GM12865 (cell line): ENCODE measurements at regions not wholly inside any gene's neighbourhood (a gene's known extent, or its start where the extent isn't known, plus 50 kb on each side); places are given as distances from the start of the nearest gene placed in this dataset.

ENCODE experiments used
- DNase-seq: peaks from one replicate; pipeline ENCODE4 v3.0.0; 2010; ENCODE audit warnings: low read depth
- H3K4me3 ChIP-seq: 2 replicates; pipeline ENCODE4 v1.5.1; 2011; ENCODE audit warnings: mild to moderate bottlenecking, low read depth, low read length, control low read depth
- TF ChIP-seq, protein P1 (sequence below): IDR thresholded peaks from 2 replicates; pipeline ENCODE4 v1.5.1; 2011; ENCODE audit warnings: low read length, control low read depth, low read depth, inconsistent platforms; ENCODE audit not compliant: insufficient read depth; ENCODE audit errors: missing control alignments

DNA sequence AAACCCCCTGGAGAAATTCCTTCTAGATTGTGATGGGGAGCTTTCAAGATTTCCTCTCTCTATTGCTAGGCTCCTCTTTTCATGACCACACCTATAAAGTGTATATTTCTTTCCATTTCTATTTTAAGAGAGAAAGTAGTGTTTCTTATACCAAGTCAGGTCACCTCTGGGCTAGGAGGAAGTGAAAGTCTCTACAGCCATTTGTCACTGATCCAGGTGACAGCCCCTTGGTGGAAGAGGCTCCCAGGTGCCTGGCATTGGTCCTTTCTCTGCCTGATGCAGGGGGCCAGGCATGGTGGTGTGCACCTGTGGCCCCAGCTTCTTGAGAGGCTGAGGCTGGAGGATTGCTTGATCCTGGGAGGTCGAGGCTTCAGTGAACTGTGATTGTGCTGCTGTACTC lies 64.7 kb downstream of the DHCR7 start:
- peak; percentile 68 for DNase-seq
- TF ChIP-seq, protein P1, sequence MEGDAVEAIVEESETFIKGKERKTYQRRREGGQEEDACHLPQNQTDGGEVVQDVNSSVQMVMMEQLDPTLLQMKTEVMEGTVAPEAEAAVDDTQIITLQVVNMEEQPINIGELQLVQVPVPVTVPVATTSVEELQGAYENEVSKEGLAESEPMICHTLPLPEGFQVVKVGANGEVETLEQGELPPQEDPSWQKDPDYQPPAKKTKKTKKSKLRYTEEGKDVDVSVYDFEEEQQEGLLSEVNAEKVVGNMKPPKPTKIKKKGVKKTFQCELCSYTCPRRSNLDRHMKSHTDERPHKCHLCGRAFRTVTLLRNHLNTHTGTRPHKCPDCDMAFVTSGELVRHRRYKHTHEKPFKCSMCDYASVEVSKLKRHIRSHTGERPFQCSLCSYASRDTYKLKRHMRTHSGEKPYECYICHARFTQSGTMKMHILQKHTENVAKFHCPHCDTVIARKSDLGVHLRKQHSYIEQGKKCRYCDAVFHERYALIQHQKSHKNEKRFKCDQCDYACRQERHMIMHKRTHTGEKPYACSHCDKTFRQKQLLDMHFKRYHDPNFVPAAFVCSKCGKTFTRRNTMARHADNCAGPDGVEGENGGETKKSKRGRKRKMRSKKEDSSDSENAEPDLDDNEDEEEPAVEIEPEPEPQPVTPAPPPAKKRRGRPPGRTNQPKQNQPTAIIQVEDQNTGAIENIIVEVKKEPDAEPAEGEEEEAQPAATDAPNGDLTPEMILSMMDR: no peak
- H3K4me3 ChIP-seq: no peak overlapping the region

DNA sequence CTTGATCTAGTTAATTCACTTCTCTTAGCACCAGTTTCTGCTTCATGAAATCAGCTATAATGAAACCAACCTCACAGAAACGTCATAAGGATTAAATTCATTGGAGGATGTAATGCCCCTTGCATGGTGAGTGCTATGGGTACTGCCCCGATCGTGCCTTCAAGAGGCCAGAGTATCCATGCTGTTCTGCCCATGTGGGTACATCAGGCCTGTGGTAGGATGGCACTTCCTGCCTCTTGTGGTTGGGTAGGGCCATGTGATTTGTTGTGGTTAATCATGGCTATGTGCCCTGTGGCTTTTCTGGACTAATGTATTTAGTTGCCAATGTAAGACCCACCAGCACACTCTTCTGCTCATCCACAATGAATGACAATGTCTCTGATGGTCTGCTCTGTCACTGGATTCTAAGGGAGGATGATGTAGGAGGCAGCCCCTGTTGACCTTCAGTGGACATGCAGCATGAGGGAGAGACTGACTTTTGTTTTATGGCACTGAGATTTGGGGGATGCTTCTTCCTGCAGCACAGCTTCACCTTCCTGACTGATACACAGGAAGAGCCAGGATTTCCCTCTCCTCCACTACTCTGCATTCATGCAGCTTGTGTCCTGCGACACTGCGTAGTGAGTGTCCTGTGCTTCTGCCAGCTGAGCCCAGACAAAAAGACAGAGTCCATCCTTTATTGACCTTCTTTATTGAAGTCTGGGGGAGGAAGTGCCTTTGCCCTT lies 66.2 kb downstream of the DHCR7 start:
- TF ChIP-seq, protein P1: no peak
- no peak overlapping the region for H3K4me3 ChIP-seq
- peak; percentile 23 for DNase-seq

DNA sequence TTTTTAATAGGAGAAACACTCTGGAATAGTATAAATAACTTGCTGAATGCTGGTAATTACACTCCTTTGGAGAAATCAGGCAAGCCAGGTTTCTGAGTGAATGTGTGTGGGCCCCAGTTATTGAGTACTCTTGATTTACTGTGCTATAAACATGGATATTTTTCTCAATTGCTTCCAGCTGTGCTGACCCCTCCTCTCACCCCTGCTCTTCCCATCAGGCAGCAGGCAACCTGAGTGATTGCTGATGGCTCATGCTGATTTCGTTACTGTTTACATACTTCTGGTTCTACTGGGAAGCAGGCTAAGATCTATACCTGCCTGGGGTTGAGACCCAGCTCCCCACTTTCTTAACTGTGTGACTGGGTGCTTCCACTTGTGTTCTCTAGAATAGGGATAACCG lies 68.5 kb downstream of the DHCR7 start:
- H3K4me3 ChIP-seq: no peak overlapping the region
- TF ChIP-seq, protein P1: no peak
- no peak for DNase-seq

GRCh38 chr11:71373791-71374454 lies 74.3 kb downstream of the DHCR7 start:
- H3K4me3 ChIP-seq: peak overlapping the region; percentile 22
- TF ChIP-seq, protein P1: no peak
- peak; percentile 63 for DNase-seq

DNA sequence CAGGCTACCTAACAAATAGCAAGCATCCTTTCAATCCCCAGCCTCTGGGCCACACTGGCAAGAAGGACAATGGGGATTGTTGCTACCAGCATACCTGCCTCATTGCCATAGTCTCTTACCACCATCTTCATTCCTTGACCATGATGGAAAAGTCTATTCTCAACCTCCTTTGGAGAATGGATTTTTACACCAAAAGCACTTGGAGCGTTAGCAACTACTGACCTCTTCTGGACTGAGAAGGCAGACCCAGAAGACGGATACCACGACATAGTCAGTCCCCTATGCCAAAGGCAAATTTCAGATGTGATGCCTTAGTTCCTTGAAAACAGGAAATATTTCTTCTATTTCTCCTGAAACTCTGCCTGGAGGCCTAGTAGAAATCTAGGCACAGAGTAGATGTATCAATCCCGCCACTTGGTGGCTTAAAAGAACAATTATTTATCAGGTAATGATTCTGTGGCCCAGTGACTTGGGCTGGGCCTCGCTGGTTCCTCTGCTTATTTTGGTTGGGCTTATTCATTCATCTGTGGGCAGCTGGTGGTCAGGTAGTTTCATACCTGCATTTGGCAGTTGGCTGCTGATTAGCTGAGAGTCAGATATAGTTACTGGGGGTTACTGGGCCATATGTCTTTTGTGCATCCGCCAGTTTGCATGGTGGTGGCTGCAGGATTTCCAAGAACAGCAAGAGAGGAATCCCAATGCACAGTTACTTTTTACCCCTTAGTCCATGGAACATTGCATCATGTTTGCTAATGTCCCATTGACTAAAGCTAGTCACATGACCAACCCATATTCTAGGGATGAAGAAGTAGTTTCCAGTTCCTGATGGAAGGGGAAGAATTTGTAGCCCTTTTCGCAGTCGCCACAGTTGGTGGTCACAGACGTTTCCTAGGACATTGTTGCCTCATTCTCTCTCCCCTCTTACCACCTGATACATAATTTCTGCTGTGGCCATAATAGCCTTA lies 75.2 kb downstream of the DHCR7 start:
- DNase-seq: peak; percentile 60

DNA sequence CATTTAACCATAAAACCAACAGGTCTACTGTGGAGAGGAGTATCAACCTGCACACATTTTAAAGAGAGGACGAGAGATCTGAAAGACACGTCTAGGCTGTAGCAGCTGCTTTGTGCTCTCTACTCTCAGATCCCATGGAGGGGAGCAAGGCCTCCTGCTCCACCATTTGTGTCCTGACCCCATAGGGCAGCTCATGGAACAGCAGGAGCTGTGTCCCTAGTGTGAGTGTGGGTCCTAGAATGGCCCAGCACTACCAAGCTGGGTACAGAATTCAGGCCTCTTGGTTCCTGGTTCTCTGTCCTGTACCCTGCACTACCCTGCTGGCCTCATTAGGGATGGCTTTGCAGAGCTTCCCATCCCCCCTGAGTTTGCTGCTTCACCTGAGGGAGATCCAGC lies 76.5 kb downstream of the DHCR7 start:
- no peak for DNase-seq
- TF ChIP-seq, protein P1: no peak
- no peak overlapping the region for H3K4me3 ChIP-seq

More for the DNA sequence above, 75.2 kb downstream of the DHCR7 start:
- TF ChIP-seq, protein P1: no peak
- H3K4me3 ChIP-seq: no peak overlapping the region
